ENCODE measurements at regions not wholly inside any gene's neighbourhood (a gene's known extent, or its start where the extent isn't known, plus 50 kb on each side); places are given as distances from the start of the nearest gene placed in this dataset.
"Not testable (repeated sequence)": the region's sequence is repeated elsewhere in the genome, so short reads cannot be mapped to it uniquely, and the experiment has no call there.

DNA sequence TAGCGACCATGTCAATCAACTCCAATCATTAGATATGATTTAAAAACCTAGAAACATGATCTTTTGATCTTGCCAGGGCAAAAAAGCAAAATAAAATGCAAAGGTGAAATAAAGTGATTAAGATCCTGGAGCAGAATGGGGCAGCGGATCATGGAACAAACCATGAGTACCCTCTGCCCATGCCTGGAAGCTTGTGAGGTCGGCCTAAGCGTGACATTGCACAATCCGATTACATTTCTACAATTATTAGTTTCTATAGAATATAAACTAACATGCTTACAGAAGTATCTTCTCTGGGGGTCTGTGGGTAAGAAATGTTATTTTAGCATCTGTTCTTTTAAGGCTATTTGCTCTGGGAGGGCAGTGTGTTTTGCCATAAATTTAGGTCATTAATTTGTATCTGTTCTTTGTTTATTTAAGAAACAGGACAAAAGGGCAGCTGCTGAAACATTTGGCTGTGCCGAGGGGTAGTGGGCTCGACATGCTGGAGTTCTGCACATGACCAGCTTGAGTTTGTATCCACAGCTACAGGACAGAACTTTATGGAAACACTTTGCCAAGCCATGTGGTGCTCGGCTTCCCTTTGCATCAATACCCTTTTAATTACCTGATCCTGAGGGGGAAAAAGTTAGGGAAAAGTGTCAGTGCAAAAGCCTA, 55.9 kb downstream of the ZBTB18 start:
- DNase-seq (ENCODE audit: low spot score), result no peak

DNA sequence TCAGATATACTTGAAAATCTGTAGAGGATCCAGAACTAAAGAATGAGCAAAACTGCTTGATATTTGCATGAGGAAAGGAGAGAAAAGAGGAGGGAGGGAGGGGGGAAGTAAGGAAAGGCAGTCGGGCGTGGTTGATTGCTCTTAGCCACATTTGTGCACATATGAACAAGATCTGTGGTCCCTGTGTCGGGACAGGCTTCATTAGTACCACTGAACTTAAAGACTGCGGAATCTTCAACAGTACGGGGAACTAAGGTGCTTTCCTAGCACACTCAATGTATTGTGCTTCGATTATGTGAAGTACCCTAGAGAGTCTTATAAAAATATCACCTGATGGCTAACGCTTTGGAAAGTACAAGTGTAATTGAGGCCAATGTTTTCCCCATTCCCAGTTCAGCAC, 59.9 kb downstream of the ZBTB18 start:
- DNase-seq (ENCODE audit: low spot score), result no peak

DNA sequence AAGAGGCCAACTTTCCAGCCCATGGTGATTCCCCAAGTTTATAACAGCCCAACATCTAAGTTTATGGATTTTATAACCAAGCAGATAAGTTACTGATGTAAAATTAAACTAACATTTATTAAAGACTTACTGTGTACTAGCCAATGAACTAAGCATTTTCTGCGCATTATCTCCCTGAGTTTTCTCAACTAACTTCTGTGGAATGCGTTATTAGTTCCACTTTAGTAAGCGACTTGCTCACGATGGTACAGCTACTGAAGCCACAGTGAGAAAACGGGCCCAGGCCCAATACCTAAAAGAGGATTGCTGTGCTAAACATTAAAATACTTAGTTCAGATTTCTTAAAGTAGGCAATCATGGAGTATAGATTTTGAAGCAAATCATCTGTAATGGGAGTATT, 61.0 kb downstream of the ZBTB18 start:
- no peak for DNase-seq (ENCODE audit: low spot score)

DNA sequence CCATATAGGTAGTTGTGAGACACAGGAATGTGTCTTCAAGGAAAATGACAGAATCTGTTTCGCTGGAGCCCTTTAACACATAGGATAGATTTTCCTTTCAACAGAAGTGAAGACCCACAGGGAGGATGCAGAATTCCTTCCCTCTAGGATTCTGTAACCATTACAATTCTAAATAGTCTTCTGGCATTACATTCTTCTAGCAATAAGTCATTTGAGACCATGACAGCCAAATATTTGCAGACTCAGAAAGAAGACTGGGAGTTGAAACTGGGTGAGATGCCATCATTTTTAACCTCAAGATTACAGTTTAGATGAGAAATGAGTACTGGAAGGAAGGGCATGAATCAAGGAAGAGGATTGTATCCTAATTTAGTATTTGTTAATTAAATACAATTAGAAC, 61.6 kb downstream of the ZBTB18 start:
- no peak for DNase-seq (ENCODE audit: low spot score)

DNA sequence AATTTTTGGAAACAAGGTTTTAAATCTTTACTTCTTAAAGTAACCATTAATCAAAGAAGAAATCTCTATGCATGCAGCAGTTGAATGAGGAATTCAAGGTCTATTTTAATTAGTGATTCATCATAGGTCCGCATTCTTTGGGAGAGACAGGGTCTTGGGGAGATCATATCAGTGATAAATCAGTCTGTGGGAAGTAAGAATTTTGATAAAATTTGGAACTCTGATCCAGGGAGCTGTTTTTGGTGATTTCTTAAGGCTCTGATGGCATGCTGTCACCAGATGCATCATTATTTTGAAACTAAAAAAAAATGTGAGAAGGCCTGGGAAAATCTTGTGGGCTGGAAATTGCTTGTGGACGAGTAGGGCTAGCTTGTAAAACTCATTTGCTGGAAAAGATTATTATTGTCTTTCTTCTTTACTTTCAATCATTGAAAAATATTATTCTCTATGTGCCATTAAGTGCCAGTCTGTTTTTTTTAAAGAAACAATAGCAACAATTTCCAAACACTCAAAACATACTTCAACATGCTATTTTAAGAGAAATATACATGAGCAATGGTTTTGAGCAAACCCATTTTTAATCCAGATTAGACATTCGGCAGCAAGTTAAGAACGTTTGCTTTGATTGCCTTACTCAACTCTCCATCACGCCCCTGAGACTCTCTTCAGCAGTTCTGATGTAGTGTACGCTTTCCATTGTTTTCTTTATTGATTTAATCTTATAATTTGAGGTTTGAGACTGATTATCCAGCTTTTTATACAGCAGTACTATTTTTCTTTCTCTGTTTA, 62.6 kb downstream of the ZBTB18 start:
- no peak for DNase-seq (ENCODE audit: low spot score)

DNA sequence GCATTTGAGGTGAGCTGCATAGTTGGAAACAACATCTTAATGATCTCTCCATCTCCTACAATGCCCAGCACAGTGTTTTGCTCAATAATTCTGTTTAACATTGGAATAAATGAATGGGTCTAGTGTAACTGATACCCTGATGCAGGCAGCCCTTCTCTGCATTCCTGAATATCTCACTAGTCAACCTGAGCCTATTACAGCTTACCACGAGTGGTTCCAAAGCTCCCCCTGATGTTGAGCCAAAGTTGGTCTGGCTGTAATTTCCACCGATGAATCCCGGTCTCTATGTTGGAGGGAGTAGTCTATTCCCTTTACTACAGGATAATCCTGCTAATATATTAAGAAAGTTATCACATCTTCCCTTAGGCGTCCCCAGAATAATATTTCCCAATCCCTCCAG, 63.8 kb downstream of the ZBTB18 start:
- DNase-seq (ENCODE audit: low spot score), result no peak

DNA sequence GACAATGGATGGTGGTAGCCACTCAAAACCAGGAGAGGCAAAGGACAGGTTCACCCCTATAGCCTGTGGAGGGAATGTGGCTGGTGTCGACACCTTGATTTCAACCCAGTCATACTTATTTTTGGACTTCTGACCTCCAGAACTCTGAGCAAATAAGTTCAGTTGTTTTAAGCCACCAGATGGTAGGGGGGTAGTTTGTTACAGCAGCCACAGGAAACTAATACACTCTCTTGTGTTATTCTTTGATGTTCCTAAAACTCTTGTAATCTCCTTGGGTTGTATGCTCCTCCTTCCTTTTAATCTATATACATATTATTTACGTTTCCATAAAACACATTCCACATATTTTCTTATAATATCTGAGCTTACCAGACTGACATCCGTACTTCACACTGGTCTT, 65.9 kb downstream of the ZBTB18 start:
- DNase-seq (ENCODE audit: low spot score), result no peak

DNA sequence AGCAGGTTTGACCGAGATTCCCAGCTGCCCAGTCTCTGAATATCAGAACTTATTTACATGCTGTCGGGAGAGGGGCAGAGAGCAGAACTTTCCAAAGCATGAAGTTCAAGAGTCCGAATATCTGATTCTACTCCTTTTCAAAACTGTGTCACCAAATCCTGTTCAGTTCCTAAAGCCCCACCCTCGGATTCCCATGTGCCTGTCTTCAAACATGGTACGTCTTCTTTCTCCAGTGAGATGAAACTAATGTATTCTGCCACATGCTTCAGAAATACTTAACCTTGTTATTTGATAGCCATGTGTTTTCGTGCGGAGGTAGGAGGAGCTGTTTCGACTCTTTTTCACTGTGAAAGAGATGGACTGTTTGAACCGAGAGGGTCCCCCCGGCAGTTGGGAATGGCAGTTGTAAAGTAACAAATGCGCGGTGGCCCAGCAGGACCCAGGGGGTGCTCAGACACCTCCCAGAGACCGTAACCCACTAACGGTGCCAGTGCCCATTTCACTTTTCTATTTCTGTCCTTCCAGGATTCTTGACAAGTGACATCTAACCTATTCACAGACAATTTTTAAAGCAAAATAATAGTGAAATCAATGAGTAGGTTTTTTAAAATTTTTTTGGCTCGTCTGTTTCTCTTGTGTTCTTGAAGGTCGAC, 67.2 kb downstream of the ZBTB18 start:
- DNase-seq (ENCODE audit: low spot score), result no peak

DNA sequence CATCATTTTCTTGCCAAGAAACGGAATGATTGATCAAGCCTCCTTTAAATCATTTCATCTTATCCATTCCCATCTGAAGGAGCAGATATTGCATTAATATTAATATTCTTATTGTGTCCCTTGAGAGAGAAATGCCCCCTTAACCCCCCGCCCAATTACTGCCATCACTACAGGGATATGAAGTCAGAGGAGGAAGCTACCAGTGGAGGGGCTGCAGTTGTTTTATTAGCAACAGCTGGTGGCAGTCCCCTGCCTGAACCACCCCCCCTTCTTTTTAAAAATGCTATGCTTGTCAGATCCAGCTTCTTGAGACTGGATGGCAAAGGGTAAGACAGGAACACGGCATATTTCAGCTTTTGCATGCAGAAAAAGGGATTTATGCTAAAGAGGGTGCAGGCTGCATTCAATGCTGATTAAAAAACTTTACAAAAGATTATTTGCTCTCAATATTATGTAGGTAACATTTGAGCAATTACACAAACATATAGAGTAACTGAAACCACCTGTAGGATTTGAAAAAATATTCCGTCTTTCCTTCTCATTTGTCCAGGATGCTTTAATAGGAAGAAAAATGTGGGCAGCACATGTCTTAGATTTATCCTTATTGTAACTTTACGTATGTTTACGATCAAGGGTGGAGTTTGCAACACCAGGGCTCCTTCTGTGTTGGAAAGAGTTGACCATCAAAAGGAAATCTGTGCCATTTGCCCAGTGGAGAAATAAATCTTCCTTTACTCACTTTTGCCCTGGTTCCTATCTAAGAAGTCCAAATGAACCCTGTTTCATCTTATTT, 77.7 kb downstream of the ZBTB18 start:
- no peak for DNase-seq (ENCODE audit: low spot score)

DNA sequence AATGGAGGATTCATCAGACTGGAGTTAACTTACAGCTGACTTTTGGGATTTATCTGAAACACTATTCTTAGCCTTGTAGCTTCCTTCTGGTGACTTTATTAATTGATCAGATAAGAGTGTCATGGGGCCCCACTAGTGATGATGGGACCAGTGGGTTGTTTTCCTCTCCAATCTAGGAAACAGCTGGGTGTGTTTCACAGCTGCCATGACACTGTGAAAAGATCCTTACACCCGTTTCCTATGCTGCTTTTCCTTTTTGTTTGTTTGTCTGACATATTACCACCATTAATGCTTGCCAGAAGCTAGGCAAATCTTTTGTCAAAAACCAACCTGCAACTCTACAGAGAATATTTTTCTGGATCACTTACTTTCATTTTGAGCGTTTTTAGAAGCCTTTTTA, 86.2 kb downstream of the ZBTB18 start:
- DNase-seq (ENCODE audit: low spot score), result no peak

DNA sequence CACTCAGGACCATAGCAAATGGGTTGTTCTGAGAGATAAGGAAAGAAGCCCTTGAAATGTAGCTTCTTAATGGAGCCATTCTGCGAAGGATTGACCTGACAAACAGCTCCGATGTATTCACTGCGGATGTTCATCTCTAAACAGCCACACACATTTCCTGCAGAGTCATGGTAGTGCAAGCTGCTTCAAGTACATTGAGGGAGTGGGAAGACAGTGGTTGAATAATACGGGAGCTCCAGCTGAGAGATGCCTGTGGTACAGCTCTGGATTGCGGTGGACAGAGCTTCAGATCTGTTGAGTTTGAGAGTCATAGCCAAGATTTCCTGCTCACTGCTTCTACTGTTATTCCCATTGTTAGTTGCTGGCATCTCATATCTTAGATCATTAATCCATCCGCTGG, 86.6 kb downstream of the ZBTB18 start:
- no peak for DNase-seq (ENCODE audit: low spot score)

DNA sequence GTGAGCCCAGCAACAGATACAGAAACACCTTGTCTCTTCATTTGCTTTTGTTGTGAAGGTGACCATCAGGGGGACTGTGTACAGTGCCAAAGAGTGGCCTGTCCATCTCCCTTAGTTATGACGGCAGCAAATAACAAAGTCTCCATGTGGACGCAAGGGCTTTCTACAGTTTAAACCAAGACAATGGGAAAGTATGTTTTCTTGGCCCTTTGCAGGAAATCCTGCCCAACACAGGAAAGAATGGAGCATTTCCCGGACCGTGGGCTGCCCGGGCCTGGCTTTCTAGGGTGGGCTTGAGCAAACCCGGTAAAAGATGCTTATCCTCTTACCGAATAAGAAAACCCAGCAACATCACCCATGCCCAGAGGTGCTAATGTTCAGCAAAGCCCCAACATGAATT, 87.3 kb downstream of the ZBTB18 start:
- DNase-seq (ENCODE audit: low spot score), result no peak

DNA sequence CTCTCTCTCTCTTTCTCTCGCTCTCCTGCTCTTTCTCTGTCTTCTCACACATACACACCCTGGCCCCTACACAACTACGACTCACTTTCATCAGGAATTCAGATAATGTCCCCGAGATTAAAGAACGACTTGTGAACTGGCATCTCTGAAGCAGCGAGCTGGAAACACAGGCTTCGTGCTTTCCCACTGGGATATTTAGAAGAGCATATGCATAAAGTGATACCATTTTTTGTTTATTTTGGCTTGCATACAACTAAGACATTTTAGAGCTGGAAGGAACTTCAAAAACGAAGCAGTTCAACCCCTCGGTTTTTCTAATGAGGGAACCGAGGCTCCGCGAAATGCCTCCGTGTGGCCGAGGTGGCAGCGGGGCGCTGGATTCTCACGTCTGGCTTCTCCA, 88.6 kb downstream of the ZBTB18 start:
- DNase-seq (ENCODE audit: low spot score), result no peak

DNA sequence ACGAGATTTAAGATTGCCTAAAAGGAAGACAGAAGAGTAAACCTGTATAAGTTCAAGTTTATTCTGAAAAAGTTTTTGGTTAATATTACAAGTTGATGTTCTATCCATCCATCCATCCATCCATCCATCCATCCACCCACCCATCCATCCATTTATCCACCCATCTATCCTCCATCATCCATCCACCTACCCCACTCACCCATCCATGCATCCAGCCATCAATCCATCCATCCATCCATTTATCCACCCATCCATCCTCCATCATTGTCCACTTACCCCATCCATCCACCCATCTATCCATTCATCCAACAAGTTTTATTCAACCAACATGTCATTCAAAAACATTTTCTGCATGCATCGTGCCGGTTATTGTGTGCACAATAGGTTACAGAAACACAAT, 89.3 kb downstream of the ZBTB18 start:
- DNase-seq (ENCODE audit: low spot score), result no peak

DNA sequence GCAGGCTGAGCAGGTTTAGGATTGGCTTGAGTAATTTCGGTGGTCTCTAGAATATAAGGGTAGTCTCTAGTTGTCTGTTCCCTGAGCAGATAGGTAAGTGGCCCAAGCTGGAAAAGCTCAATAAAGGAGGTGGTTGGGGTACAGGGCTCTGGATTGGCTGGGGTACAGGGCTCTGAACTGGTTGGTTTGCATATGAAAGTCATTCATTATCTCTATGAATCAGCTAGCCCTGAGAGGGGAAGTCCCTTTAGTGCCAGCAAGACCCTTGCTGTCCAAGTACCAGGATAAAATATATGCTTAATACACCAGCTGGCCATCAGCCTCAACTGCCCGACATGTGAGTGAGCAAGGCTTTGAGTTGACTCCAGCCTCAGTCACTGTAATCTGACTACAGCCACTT, 93.0 kb downstream of the ZBTB18 start:
- no peak for DNase-seq (ENCODE audit: low spot score)

DNA sequence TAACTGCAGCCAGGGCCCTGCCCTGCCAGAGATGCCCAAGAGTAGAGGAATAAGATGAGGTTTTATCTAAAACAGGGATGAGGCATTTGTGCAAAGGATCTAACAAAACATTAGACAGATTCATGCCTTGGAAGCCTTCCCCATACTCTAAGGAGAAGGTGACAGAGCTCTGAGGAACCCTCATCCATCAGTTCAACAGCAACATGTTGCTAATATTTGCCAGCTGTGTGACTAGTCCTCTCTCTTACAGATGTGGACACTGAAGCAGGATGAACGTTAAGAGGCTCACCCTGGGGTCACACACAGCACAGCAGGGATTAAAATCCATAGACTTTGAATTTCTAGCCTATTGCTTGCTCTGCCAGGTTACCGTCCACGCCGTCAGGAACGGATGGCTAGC, 99.0 kb downstream of the ZBTB18 start:
- DNase-seq (ENCODE audit: low spot score), result no peak

DNA sequence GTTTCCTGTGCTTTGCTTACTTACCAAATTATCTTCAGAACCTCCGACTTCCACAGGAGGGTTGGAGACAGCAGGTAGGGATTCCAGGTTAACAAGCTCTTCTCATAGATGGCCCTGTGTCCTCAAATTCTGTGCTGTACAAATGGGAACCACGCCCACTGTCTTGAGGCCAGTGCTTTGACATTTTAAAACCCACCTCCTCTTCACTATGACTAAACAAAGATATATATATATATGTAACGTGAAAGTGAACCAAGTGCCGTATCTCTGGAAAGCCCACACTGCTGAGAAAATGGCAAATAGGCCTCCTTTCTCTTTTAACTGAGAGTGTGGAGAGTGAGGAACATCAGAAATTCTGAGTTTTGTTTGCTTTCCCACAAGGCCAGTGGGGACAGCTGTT, 99.6 kb downstream of the ZBTB18 start:
- no peak for DNase-seq (ENCODE audit: low spot score)

DNA sequence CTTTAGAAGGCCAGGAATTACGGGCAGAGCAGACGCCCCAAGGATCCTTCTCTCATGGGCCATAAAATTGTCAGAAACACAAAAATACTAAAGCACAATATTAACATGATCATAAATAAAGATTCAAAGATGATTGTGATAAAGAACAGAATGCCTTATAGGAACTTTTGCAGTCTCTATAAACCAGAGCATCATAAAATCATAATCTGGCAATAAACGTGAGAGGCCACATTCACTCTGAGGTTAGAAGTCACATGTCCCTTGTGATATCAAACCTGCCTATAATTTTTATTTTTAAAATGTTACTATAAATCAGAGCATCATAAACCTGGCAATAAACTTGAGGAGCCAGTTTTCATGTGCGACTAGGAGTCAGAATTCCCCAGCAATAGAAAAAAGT, 100.5 kb downstream of the ZBTB18 start:
- DNase-seq (ENCODE audit: low spot score), result no peak

DNA sequence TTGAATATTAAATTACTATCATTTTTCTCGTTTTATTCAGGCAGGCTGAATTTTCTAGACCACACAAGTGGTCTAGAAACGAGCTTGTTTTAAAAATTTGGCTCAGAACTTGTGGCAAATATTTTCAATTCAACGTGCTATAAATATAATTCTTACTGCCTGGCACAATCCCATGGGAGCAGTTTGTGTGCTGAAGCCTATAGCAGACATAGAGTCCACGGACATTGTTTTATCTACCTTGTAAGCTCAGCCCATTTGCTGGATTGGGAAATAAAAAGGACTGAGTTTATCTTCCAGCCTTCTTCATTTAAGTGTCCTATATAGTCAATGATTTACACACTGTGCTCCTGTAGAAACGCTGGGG, 103.4 kb downstream of the ZBTB18 start:
- no peak for DNase-seq (ENCODE audit: low spot score)

DNA sequence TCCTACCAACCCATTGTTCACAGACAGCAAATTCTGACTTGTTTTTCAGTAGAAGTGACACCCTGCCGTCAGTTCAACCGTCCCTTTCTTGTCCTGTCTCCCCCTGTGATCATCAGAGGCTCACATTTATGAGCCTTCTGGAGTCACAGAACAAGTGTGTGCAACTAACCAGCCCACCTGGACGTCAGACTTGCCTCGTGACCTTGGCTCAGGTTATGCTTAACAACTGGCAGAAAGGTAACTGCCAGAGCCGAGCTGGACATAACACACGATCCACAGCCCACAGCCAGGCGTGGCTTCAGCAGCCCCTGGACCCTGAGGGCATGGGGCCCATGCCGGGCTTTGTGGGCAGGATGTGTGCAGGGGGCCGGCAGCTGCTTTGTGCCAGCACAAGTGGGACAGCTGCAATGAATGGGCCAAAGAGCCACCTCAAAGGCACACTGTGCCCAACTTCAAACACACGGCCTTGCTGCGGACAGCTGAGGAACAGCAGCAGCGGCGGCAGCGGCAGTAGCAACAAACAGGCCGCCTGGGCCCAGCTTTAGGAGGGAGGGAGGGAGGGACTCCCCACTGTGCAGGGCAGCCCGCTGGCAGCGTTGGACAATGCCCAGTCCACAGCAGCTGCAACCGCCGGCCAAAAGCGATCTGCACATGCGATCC, 103.9 kb downstream of the ZBTB18 start:
- no peak for DNase-seq (ENCODE audit: low spot score)

DNA sequence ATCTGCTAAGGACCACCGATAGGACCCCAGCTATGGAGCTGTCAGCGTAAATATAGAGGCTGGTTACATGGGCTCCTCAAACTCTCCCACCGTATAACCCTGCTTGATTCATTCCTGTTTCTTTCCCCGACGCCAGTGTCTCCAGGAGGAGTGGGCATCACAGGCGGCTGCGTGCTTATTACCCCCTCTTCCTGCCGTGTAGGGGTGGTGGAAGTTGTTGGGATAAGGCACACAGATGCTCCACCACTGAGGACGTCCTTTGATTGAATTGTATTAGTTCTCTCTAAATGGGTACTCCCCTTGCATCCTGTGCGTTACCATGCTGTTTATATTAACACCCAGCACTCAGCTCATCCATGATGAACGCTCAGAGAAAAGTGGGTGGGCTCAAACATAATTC, 104.6 kb downstream of the ZBTB18 start:
- DNase-seq (ENCODE audit: low spot score), result no peak

DNA sequence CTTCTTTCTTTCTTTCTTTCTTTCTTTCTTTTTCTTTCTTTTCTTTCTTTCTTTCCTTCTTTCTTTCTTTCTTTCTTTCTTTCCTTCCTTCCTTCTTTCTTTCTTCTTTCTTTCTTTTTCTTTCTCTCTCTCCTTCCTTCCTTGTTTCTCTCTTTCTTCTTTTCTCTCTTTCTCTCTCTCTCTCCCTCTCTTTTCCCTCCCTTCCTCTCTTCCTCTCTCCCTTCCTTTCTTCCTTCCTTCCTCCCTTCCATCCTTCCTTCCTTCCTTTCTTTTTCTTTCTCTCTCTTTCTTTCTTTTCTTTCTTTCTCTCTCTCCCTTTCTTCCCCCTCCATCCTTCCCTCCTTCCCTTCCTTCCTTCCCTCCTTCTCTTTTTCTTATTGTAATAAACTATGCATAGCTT, 105.5 kb downstream of the ZBTB18 start:
- DNase-seq (ENCODE audit: low spot score), result not testable (repeated sequence)

All from CD4-positive, alpha-beta T cell treated with Interleukin-2 at 100 ng/mL for 4 hours (primary cell).